Cardiac fibroblast (primary cell): ENCODE measurements at regions not wholly inside any gene's neighbourhood (a gene's known extent, or its start where the extent isn't known, plus 50 kb on each side); places are given as distances from the start of the nearest gene placed in this dataset.
A peak's percentile ranks its signal among the peaks of the same experiment; 100 is the strongest.
"Not testable (repeated sequence)": the region's sequence is repeated elsewhere in the genome, so short reads cannot be mapped to it uniquely, and the experiment has no call there.

Source experiments
- DNase-seq, 2 donors: peaks; one replicate each; pipeline versions ENCODE4 v3.0.0 to v3.0.0-alpha.2; 2010; ENCODE audit warnings: low read depth in 2 of 2
- H3K4me3 ChIP-seq, 2 donors: replicated peaks in 1 of 2; 1 replicate in 1 of 2; 2 replicates in 1 of 2; pipeline ENCODE4 v1.5.1; 2011; ENCODE audit warnings: low read depth in 2 of 2, low read length in 2 of 2, mild to moderate bottlenecking in 2 of 2, moderate library complexity in 1 of 2
- CTCF ChIP-seq: IDR thresholded peaks from one replicate; pipeline ENCODE4 v1.5.1; 2011; ENCODE audit warnings: low read depth, mild to moderate bottlenecking, low read length, inconsistent platforms

- no peak for TF ChIP-seq CTCF
- H3K4me3 ChIP-seq: no peak overlapping the region
- peak; percentile 64 to 79 for DNase-seq
Observed at GRCh38 chr13:80824229-80824628, 483.3 kb upstream of the SPRY2 start.

- no peak for TF ChIP-seq CTCF
- peak; percentile 2 to 16 for DNase-seq
- H3K4me3 ChIP-seq: no peak overlapping the region
Observed at GRCh38 chr13:80823472-80823871, 482.5 kb upstream of the SPRY2 start.

- TF ChIP-seq CTCF: no peak
- no peak for DNase-seq
- no peak overlapping the region for H3K4me3 ChIP-seq
Observed at GRCh38 chr13:80821466-80821865, 480.5 kb upstream of the SPRY2 start.

GRCh38 chr13:80817979-80818378, 477.1 kb upstream of the SPRY2 start:
- no peak for DNase-seq
- TF ChIP-seq CTCF: no peak
- no peak overlapping the region for H3K4me3 ChIP-seq

GRCh38 chr13:80814541-80814940, 473.6 kb upstream of the SPRY2 start:
- TF ChIP-seq CTCF: no peak
- peak; percentile 44 to 59 for DNase-seq
- no peak overlapping the region for H3K4me3 ChIP-seq

GRCh38 chr13:80810294-80810693, 469.4 kb upstream of the SPRY2 start:
- H3K4me3 ChIP-seq, DNase-seq: not testable (repeated sequence)

- TF ChIP-seq CTCF: no peak
- H3K4me3 ChIP-seq: no peak overlapping the region
- DNase-seq: no peak
Observed at GRCh38 chr13:80802946-80803345, 462.0 kb upstream of the SPRY2 start.
